Hematopoietic multipotent progenitor cell treated with erythropoietin and hydrocortisone succinate and interleukin-3 and kit ligand, for 6 days (in vitro differentiated cells): ENCODE measurements at regions not wholly inside any gene's neighbourhood (a gene's known extent, or its start where the extent isn't known, plus 50 kb on each side); places are given as distances from the start of the nearest gene placed in this dataset.
"Not testable (repeated sequence)": the region's sequence is repeated elsewhere in the genome, so short reads cannot be mapped to it uniquely, and the experiment has no call there.

Experiments used
- DNase-seq: peaks from one replicate; pipeline ENCODE4 v3.0.0-alpha.2; 2015

DNA sequence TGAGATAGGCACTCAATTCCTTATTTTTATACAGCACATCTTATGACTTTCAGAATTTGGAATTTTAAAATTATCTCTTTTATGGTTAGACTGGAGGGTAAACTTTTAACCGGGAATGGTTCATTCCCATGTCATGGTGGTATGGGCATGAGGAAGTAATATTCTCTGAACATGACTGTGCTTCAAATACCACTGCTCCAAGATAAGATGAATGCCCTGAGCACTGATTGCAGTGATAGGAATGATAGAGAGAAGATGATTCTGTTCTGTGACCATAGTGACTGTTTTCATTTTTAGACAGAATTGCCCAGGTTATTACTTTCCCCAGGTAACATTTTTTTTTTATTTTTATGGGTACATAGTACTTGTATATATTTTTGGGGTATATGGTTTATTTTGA, 187.4 kb downstream of the ATOH1 start:
- DNase-seq = no peak

DNA sequence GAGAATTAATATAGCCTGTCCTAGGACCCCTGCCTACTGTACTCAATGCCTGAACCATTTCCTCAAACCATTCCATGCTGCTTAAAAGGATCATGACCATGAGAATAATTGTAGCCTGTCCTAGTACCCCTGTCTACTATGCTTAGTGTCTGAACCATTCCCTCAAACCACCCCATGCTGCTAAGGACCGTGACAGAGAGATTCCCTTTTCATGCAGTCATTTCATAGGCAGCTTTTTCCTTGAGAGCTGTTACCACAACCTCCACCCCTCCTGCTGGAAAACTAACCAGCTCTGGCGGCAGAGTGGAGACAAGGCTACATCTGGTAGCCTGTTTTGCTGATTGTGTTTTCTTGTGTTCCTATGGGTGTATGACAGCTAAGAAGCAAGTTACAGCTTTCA, 174.9 kb upstream of the SMARCAD1 start:
- DNase-seq = no peak

GRCh38 chr4:94036964-94037363, 170.7 kb upstream of the SMARCAD1 start:
- no peak for DNase-seq

GRCh38 chr4:94038195-94038594, 169.5 kb upstream of the SMARCAD1 start:
- DNase-seq = no peak

DNA sequence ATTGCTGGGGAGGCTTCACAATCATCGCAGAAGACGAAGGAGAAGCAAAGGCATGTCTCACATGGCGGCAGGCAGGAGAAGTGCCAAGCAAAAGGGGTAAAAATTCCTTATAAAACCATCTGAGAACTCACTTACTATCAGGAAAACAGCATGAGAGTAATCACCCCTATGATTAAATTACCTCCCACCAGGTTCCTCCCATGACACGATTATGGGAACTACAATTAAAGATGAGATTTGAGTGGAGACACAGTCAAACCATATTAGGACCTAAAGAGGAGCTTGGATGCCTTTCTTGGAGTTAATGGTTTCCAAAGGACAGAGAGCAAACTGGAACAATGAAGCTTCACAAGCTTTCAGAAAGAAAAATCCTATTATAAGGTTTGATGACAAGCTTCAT, 168.4 kb upstream of the SMARCAD1 start:
- no peak for DNase-seq

DNA sequence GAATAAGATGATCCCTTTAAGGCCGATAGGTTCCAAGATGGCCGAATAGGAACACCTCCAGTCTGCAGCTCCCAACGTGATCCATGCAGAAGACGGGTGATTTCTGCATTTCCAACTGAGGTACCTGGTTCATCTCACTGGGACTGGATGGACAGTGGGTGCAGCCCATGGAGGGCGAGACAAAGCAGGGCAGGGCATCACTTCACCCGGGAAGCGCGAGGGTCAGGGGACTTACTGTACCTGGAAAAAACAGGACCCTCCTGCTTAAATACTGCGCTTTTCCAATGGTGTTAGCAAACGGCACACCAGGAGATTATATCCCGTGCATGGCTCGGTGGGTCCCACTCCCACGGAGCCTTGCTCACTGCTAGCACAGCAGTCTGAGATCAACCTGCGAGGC, 163.2 kb upstream of the SMARCAD1 start:
- DNase-seq = not testable (repeated sequence)

DNA sequence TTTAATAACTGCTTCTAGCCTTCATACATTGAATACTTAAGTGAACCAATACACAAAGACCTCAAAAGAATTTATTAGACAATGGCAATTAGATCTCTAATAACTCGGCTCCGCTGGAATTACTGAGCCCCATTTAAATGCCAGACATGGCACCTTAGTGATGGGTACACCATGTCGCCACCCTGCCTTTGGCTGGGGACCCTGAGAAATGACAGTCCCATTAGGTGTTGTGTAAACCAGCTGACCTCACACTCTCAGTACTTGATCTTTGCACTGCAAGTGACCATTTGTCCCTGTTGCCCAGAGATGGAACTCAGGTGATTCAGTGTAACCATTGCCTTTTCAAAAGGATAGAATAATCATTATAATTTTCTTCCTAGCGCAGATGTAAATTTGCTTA, 144.6 kb upstream of the SMARCAD1 start:
- DNase-seq = no peak

DNA sequence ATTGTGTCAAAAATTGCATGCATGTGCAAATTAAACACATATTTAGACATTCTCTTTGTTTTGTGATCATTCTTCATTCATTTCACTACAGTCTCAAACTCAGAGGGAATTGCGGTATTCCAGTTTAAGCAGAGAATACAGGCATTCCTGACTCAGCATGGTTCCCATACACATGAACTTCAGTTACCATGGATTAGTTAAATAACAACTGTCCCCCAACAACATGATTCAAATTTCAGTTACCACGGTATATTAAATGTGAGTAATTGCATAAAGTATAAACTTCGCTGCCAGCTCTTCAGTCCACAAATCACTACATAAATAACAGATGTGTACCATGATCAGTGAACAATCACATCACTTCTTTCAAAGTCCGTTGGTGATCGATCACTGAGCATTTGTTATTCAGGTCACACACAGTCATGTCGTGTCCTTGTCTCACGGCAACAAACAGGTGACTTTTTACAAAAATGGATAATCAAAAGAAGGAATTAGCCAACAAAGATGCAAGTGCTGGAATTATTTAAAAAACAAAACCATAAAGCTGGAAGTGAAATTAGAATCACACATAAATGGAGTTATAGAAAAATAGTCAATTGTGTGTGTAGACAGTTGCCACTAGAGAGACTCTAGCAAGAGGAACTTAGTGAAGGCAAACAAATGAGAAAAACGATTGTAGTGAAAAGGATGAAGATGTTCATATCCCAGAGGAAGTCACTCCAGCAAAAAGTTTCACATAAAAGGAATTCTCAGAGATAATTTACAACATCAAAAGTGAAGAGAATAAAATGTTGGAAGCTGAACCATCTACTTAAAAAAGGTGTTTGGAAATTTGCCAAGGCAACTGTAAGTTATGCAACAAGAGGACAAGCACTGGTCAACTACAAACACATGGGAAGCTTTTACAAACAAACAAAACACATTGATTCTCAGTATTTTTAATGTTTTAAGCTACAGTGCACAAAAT, 138.6 kb upstream of the SMARCAD1 start:
- no peak for DNase-seq

DNA sequence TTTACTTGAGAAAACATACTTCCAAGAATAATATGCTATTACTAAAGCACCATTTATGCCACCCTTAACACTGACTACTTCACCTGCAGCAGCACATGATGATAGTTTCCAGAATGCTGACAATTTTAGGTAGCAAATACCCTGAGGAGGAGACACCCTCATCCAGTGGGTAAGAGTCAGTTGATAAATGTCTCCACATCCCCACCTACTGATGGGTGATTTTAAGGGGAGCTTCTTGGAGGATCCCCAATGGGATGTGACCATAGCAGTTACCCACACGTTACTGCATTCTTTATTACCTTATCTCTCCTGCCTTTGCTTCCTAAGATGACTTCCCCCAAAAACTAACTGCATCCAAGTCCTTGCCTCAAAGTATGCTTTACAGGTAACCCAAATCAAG, 131.2 kb upstream of the SMARCAD1 start:
- DNase-seq = no peak

- DNase-seq = no peak
Measured at GRCh38 chr4:94084155-94084554, 123.5 kb upstream of the SMARCAD1 start.

- not testable (repeated sequence) for DNase-seq
Measured at GRCh38 chr4:94099141-94099540, 108.5 kb upstream of the SMARCAD1 start.

- no peak for DNase-seq
Measured at GRCh38 chr4:94112644-94113043, 95.0 kb upstream of the SMARCAD1 start.

- DNase-seq = no peak
Measured at GRCh38 chr4:94115687-94116086, 92.0 kb upstream of the SMARCAD1 start.

- DNase-seq = no peak
Measured at GRCh38 chr4:94116842-94117241, 90.8 kb upstream of the SMARCAD1 start.

GRCh38 chr4:94126669-94127068, 81.0 kb upstream of the SMARCAD1 start:
- peak; percentile 12 for DNase-seq

- peak; percentile 72 for DNase-seq
Measured at GRCh38 chr4:94127707-94128328, 79.8 kb upstream of the SMARCAD1 start.

DNA sequence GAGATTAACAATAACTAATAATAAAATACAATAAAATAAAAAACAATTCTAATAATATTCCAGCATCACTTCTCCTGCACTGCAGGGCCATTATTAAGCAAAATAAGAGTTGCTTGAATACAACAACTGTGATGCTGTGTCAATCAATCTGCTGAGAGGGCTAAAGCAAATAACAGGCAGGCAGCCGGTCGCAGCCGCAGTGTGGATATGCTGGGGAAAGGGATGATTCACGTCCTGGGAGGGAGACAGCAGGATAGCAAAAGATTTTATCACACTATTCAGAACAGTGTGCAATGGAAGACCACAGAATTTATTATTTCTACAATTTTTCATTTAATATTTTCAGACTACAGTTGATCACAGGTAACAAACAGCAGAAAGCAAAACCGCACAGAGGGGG, 76.5 kb upstream of the SMARCAD1 start:
- no peak for DNase-seq

GRCh38 chr4:94135701-94136100, 72.0 kb upstream of the SMARCAD1 start:
- DNase-seq = no peak

- no peak for DNase-seq
Measured at GRCh38 chr4:94139931-94140612, 67.6 kb upstream of the SMARCAD1 start.

GRCh38 chr4:94141001-94141400, 66.7 kb upstream of the SMARCAD1 start:
- no peak for DNase-seq

- not testable (repeated sequence) for DNase-seq
Measured at GRCh38 chr4:94148052-94148451, 59.6 kb upstream of the SMARCAD1 start.

DNA sequence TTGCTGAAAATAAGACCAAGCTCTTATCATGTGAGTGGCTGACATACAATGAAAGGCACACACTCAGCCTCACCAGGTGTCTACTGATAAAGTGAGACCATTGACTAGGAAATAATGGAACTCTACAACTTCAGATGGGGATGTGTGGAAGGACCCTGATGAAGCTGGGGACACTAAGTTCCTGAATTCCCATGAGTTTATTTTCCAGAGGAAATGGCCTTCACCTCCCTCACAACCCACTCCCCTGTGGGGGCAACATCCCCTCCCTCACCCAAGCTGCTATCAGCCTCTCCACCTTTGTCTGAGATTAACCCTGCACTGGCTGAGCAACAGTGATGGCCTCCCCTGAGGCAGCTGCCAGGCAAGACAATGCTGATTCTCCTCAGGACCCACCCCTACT, 55.2 kb upstream of the SMARCAD1 start:
- DNase-seq = no peak

DNA sequence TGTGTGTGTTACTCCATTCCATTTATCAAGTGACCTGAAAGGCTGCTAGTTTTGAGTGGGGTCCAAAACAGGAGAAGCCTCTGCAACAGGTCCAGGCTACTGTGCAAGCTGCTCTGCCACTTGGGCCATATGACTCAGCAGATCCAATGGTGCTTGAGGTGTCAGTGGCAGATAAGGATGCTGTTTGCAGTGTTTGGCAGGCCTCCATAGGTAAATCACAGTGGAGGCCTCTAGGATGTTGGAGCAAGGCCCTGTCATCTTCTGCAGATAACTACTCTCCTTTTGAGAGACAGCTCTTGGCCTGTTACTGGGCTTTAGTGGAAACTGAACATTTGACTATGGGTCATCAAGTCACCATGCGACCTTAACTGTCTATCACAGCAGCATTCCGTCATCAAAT, 52.3 kb upstream of the SMARCAD1 start:
- DNase-seq = peak; percentile 13

DNA sequence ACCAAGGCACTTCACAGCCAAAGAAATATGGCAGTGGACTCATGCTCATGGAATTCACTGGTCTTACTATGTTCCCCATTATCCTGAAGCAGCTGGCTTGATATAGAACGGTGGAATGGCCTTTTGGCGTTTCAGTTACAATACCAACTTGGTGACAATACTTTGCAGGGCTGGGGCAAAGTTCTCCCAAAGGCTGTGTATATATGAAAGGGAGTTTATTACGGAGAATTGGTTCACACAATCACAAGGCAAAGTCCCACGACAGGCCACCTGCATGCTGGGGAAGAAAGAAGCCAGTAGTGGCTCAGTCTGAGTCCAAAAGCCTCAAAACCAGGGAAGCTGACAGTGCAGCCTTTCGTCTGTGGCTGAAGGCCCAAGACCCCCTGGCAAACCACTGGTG, 50.8 kb upstream of the SMARCAD1 start:
- no peak for DNase-seq
